GM12878 (cell line): ENCODE measurements at regions not wholly inside any gene's neighbourhood (a gene's known extent, or its start where the extent isn't known, plus 50 kb on each side); places are given as distances from the start of the nearest gene placed in this dataset.

Experiments
- ATAC-seq: fragments of 200-7000 bp; cut with Tn5 transposase; 3 replicates; pipeline ENCODE4 v1.9.1; 2020; ENCODE audit warnings: mild to moderate bottlenecking, moderate library complexity
- BruUV-seq: library from RNA; stranded (reverse); fragments of 400-500 nt; replicated peaks from 2 replicates; lab custom pipeline; 2021; lab: Mats Ljungman, UMichigan
- CTCF ChIA-PET: fragments of 300-600 bp; sonication (Branson Sonifier 250); formaldehyde crosslinking; extraction: SDS; loops from one replicate; lab custom pipeline; 2021; ENCODE audit warnings: inconsistent platforms; lab: Yijun Ruan, JAX
- POLR2A ChIA-PET: fragments of 350-600 bp; formaldehyde crosslinking; extraction: SDS; loops from one replicate; lab custom pipeline; 2021; ENCODE audit warnings: inconsistent platforms; lab: Charles Lee
- RAD21 ChIA-PET: fragments of 300-600 bp; sonication (Branson Sonifier 250); formaldehyde crosslinking; loops from one replicate; lab custom pipeline; 2023; ENCODE audit warnings: antibody characterized with exemption; ENCODE audit not compliant: unreplicated experiment; lab: Charles Lee
- SMC1A ChIA-PET: fragments of 300-600 bp; sonication (Branson Sonifier 250); formaldehyde crosslinking; loops from one replicate; lab custom pipeline; 2023; ENCODE audit not compliant: unreplicated experiment, uncharacterized antibody; lab: Charles Lee
- DNase-seq: peaks from one replicate; pipeline ENCODE4 v3.0.0-alpha.2; 2011; ENCODE audit warnings: low read depth, low spot score
- FAIRE-seq: peaks from 3 replicates; lab custom pipeline; 2011; peaks lifted over from hg19 to GRCh38; lab: Jason Lieb, UNC
- H2AFZ ChIP-seq: 2 replicates; pipeline ENCODE4 v1.6.0; 2011; ENCODE audit warnings: low read depth, low read length, control low read depth; ENCODE audit not compliant: control insufficient read depth
- H3K27ac ChIP-seq: 2 replicates; pipeline ENCODE4 v1.5.1; 2011; ENCODE audit warnings: control low read depth; ENCODE audit not compliant: control insufficient read depth, insufficient read depth
- H3K27me3 ChIP-seq, 2 experiments: replicated peaks in 1 of 2; 2 replicates each; pipeline versions ENCODE4 v1.6.0 to v1.6.1; 2011; ENCODE audit warnings: low read length in 1 of 2; ENCODE audit not compliant: control insufficient read depth in 2 of 2, insufficient read depth in 2 of 2
- H3K36me3 ChIP-seq, 2 experiments: 2 replicates each; pipeline ENCODE4 v1.5.1; 2011; ENCODE audit warnings: low read length in 1 of 2; ENCODE audit not compliant: control insufficient read depth in 2 of 2, insufficient read depth in 2 of 2
- H3K4me1 ChIP-seq: 2 replicates; pipeline ENCODE4 v1.6.1; 2011; ENCODE audit warnings: mild to moderate bottlenecking, low read length, moderate library complexity, mixed read lengths; ENCODE audit not compliant: control insufficient read depth, insufficient read depth
- H3K4me2 ChIP-seq: 2 replicates; pipeline ENCODE4 v1.6.0; 2011; ENCODE audit warnings: control low read depth; ENCODE audit not compliant: control insufficient read depth, insufficient read depth
- H3K4me3 ChIP-seq: fragments of 200-600 bp; sonication (generic); 2 replicates; pipeline ENCODE4 v1.5.1; 2016
- H3K79me2 ChIP-seq: 2 replicates; pipeline ENCODE4 v1.6.0; 2011; ENCODE audit warnings: low read length; ENCODE audit not compliant: control insufficient read depth, insufficient read depth
- H3K9ac ChIP-seq: 2 replicates; pipeline ENCODE4 v1.8.0; 2011; ENCODE audit warnings: low read length, control low read depth, mixed read lengths; ENCODE audit not compliant: control insufficient read depth, insufficient read depth
- H3K9me3 ChIP-seq: replicated peaks from 3 replicates; pipeline ENCODE4 v1.5.1; 2011; ENCODE audit warnings: mild to moderate bottlenecking, low read length; ENCODE audit not compliant: control insufficient read depth, insufficient read depth
- H4K20me1 ChIP-seq: 2 replicates; pipeline ENCODE4 v1.6.0; 2011; ENCODE audit not compliant: control insufficient read depth, insufficient read depth
- BCL3 ChIP-seq: IDR thresholded peaks from 2 replicates; pipeline ENCODE4 v1.6.1; 2011; ENCODE audit warnings: borderline replicate concordance, low read depth, mild to moderate bottlenecking, moderate library complexity, low read length; ENCODE audit not compliant: insufficient read depth, poor library complexity, severe bottlenecking
- FOXK2 ChIP-seq: fragments of 450-650 bp; IDR thresholded peaks from 2 replicates; pipeline ENCODE4 v1.6.1; 2017; ENCODE audit warnings: mild to moderate bottlenecking, moderate library complexity
- IKZF2 ChIP-seq, 2 experiments: fragments of 450-650 bp; IDR thresholded peaks; 2 replicates each; pipeline ENCODE4 v1.6.1; 2017; ENCODE audit warnings: mild to moderate bottlenecking in 2 of 2, moderate library complexity in 2 of 2
- IRF5 ChIP-seq: fragments of 450-650 bp; IDR thresholded peaks from 2 replicates; pipeline ENCODE4 v1.6.1; 2017; ENCODE audit warnings: borderline replicate concordance
- MAX ChIP-seq: IDR thresholded peaks from 2 replicates; pipeline ENCODE4 v1.6.1; 2012; ENCODE audit warnings: low read depth, low read length, improper control_type of control experiment
- MYB ChIP-seq: fragments of 150-350 bp; IDR thresholded peaks from 2 replicates; pipeline ENCODE4 v1.6.1; 2014; ENCODE audit warnings: mild to moderate bottlenecking, low read depth, low read length, borderline replicate concordance
- NFIC ChIP-seq: IDR thresholded peaks from 2 replicates; pipeline ENCODE4 v1.6.1; 2012; ENCODE audit warnings: low read depth, mild to moderate bottlenecking, inconsistent platforms, low read length, moderate library complexity
- RAD51 ChIP-seq: fragments of 450-650 bp; IDR thresholded peaks from 2 replicates; pipeline ENCODE4 v1.6.1; 2016; ENCODE audit warnings: moderate library complexity, mild to moderate bottlenecking, inconsistent platforms
- RELA ChIP-seq: fragments of 450-650 bp; IDR thresholded peaks from 2 replicates; pipeline ENCODE4 v1.8.0; 2014; ENCODE audit warnings: borderline replicate concordance; ENCODE audit not compliant: partially characterized antibody
- USF2 ChIP-seq: IDR thresholded peaks from 2 replicates; pipeline ENCODE4 v1.6.1; 2011; ENCODE audit warnings: low read depth, low read length, improper control_type of control experiment, borderline replicate concordance
- ZNF207 ChIP-seq: fragments of 450-650 bp; IDR thresholded peaks from 2 replicates; pipeline ENCODE4 v1.6.1; 2014; ENCODE audit warnings: antibody characterized with exemption, mild to moderate bottlenecking, borderline replicate concordance
- WGBS: methylation state at CpG from one replicate; pipeline ENCODE4 v1.1.6; 2016; ENCODE audit warnings: low lambda C conversion rate; ENCODE audit not compliant: insufficient replicate concordance, insufficient coverage; ENCODE audit errors: missing lambda C conversion rate; 5-methylcytosine and 5-hydroxymethylcytosine counted together
- in situ Hi-C: fragments of 300-500 bp; cut with MboI; formaldehyde crosslinking; loops from 9 replicates; pipeline ENCODE4 v1.14.3; 2018; ENCODE audit warnings: mixed read lengths
- intact Hi-C: fragments of 100-400 bp; cut with micrococcal nuclease; formaldehyde crosslinking; loops from one replicate; pipeline ENCODE4 v1.14.2; 2022; ENCODE audit not compliant: unreplicated experiment

GRCh38 chr11:15336021-15336420 lies 221.3 kb downstream of the INSC start:
- no peaks in the 10 kb centered on the region for H3K36me3 ChIP-seq
- no peak overlapping the region for H3K9ac ChIP-seq
- H2AFZ ChIP-seq, result no peak overlapping the region
- no peak overlapping the region for H3K4me3 ChIP-seq
- no peaks in the 10 kb centered on the region for H3K79me2 ChIP-seq
- H3K4me1 ChIP-seq, result no peaks in the 10 kb centered on the region
- ChIA-PET RAD21 (no interaction called here), POLR2A (no interaction called here), SMC1A (no interaction called here), CTCF (no interaction called here)
- in situ Hi-C loops, result no loop called here
- no peaks in the 10 kb centered on the region for H3K27me3 ChIP-seq
- BruUV-seq, result no TSS peak
- no peaks in the 10 kb centered on the region for H3K9me3 ChIP-seq
- H3K4me2 ChIP-seq, result no peak overlapping the region
- H4K20me1 ChIP-seq, result no peaks in the 10 kb centered on the region
- no peak for FAIRE-seq
- no peak for DNase-seq
- ATAC-seq, result no peak
- TF ChIP-seq MAX (no peak), RAD51 (no peak), MYB (no peak), NFIC (no peak), FOXK2 (no peak), IKZF2 (IDR thresholded peaks at IDR 0.05) (no peak), ZNF207 (no peak), BCL3 (no peak), RELA (no peak), IRF5 (no peak), USF2 (no peak)
- 3% methylated on average over 3 of the region's 3 CpGs for WGBS
- no peak overlapping the region for H3K27ac ChIP-seq
- intact Hi-C loops, result no loop called here
